Kidney tubule cell (primary cell): ENCODE measurements at regions not wholly inside any gene's neighbourhood (a gene's known extent, or its start where the extent isn't known, plus 50 kb on each side); places are given as distances from the start of the nearest gene placed in this dataset.

Source experiments
- DNase-seq: peaks from one replicate; pipeline ENCODE4 v3.0.0-alpha.2; 2018; ENCODE audit warnings: low spot score

DNA sequence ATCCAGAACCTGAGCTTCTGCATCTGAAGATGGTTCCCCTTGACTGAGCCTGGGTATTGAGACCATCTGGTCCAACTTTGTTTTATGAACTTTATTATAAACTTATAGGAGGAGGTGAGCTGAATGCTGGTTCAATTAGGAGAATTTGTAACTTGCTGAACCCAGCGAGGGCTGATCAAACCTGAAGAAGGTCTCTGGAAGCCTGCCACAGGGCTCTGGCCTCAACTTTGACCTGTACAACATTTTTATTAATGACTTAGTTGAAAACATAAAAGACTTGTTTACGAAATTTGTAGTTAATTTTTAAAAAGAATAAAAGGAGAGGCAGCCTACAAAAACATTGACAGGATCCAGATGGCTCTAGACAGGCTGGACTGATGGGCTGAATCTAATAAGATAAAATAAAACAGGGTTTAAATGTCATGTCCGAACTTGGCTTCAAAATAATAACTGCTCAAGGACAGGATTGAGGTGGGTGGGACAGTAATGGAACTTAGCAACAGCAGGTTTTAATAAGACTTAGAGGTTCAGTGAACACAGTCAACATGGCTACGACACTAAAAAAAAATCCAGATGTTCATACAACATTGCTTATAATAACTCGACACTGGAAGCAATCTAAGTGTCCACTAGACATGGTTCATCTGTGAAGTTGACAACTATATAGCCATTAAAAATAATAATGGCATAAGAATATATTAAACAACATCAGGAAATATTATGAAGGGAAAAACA lies 53.4 kb upstream of the GJB5 start:
- no peak for DNase-seq
